Keratinocyte (primary cell): ENCODE measurements at regions not wholly inside any gene's neighbourhood (a gene's known extent, or its start where the extent isn't known, plus 50 kb on each side); places are given as distances from the start of the nearest gene placed in this dataset.

ENCODE experiments used
- DNase-seq: peaks from one replicate; pipeline ENCODE4 v3.0.0-alpha.2; 2011; ENCODE audit warnings: low read depth, missing footprints, low spot score
- FAIRE-seq: peaks from 2 replicates; lab custom pipeline; 2011; peaks lifted over from hg19 to GRCh38; lab: Jason Lieb, UNC
- H2AFZ ChIP-seq: 2 replicates; pipeline ENCODE4 v1.6.0; 2012; ENCODE audit warnings: low read length, control low read depth, inconsistent platforms; ENCODE audit not compliant: control insufficient read depth
- H3K27ac ChIP-seq: 2 replicates; pipeline ENCODE4 v1.5.1; 2011; ENCODE audit warnings: low read length; ENCODE audit not compliant: control insufficient read depth, insufficient read depth
- H3K27me3 ChIP-seq: 3 replicates; pipeline ENCODE4 v1.6.0; 2011; ENCODE audit warnings: low read length; ENCODE audit not compliant: control insufficient read depth, insufficient read depth; ENCODE audit errors: extremely low read depth
- H3K36me3 ChIP-seq, 2 experiments: 2 replicates in 1 of 2; 3 replicates in 1 of 2; pipeline ENCODE4 v1.5.1; 2011; ENCODE audit warnings: low read length in 2 of 2, mild to moderate bottlenecking in 1 of 2; ENCODE audit not compliant: control insufficient read depth in 2 of 2, insufficient read depth in 2 of 2; ENCODE audit errors: extremely low read depth in 1 of 2
- H3K4me1 ChIP-seq: 3 replicates; pipeline ENCODE4 v1.5.1; 2011; ENCODE audit warnings: low read length; ENCODE audit not compliant: control insufficient read depth, insufficient read depth; ENCODE audit errors: extremely low read depth
- H3K4me2 ChIP-seq: 3 replicates; pipeline ENCODE4 v1.6.0; 2011; ENCODE audit warnings: low read depth, low read length; ENCODE audit not compliant: control insufficient read depth, insufficient read depth; ENCODE audit errors: extremely low read depth
- H3K4me3 ChIP-seq, 3 experiments: fragments of 200-600 bp in 1 of 3; sonication (generic) in 1 of 3; 2 replicates in 2 of 3; 3 replicates in 1 of 3; pipeline ENCODE4 v1.5.1; 2011 to 2016; ENCODE audit warnings: low read length in 3 of 3, mild to moderate bottlenecking in 3 of 3, control low read depth in 2 of 3, inconsistent platforms in 1 of 3, low read depth in 1 of 3, mixed read lengths in 1 of 3, mixed run types in 1 of 3, moderate library complexity in 1 of 3; ENCODE audit not compliant: control insufficient read depth in 2 of 3, insufficient read depth in 2 of 3; ENCODE audit errors: extremely low read depth in 1 of 3
- H3K79me2 ChIP-seq: 2 replicates; pipeline ENCODE4 v1.6.0; 2012; ENCODE audit warnings: low read length; ENCODE audit not compliant: control insufficient read depth, insufficient read depth
- H3K9ac ChIP-seq: 3 replicates; pipeline ENCODE4 v1.6.0; 2011; ENCODE audit warnings: low read length; ENCODE audit not compliant: control insufficient read depth, insufficient read depth; ENCODE audit errors: extremely low read depth
- H3K9me1 ChIP-seq: 3 replicates; pipeline ENCODE4 v1.6.0; 2011; ENCODE audit warnings: low read length; ENCODE audit not compliant: control insufficient read depth, insufficient read depth; ENCODE audit errors: extremely low read depth
- H3K9me3 ChIP-seq: 2 replicates; pipeline ENCODE4 v1.5.1; 2012; ENCODE audit warnings: low read depth, low read length; ENCODE audit not compliant: control insufficient read depth
- H4K20me1 ChIP-seq: 3 replicates; pipeline ENCODE4 v1.6.0; 2011; ENCODE audit warnings: low read length; ENCODE audit not compliant: control insufficient read depth, insufficient read depth; ENCODE audit errors: extremely low read depth
- CTCF ChIP-seq, 3 experiments: IDR thresholded peaks in 1 of 3; conservative IDR thresholded peaks in 1 of 3; optimal IDR thresholded peaks in 1 of 3; 2 replicates in 2 of 3; 3 replicates in 1 of 3; pipeline versions ENCODE3 to v1.5.1; 2011; ENCODE audit warnings: low read length in 3 of 3, mild to moderate bottlenecking in 3 of 3, moderate library complexity in 2 of 3, control low read depth in 1 of 3, inconsistent platforms in 1 of 3; ENCODE audit not compliant: insufficient read depth in 2 of 3; ENCODE audit errors: extremely low read depth in 1 of 3
- EZH2 ChIP-seq: IDR thresholded peaks from one replicate; pipeline ENCODE4 v1.6.1; 2012; ENCODE audit warnings: inconsistent platforms, mild to moderate bottlenecking, low read length, moderate library complexity
- dilution Hi-C: fragments of 300-500 bp; cut with MboI; formaldehyde crosslinking; loops from one replicate; pipeline ENCODE4 v1.7.0; 2020; ENCODE audit warnings: low sequenced_read_pairs; ENCODE audit not compliant: extremely low pct_ligation_motif_present

DNA sequence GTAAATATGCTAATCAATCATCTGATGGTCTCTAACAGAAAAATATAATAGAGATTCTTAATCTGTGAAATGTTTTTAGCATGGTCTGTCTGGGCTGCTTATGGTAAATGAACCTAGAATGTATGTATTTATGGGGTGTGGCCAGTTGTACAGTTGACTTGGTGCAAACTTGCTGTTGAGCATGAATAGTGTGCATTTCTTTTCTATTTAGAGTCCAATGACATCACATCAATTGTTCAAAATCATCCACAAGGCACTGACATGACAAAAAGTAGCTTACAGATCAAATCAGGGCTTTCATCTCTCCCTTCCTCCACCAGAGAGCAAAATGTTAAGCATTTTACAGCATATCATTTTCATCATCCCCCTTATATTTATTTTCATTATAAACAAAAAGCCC is 1010.3 kb downstream of the KCNT2 start:
- Histone ChIP-seq H3K9ac (no peak overlapping the region), H3K27me3 (no peaks in the 10 kb centered on the region), H4K20me1 (no peaks in the 10 kb centered on the region), H3K9me1 (no peaks in the 10 kb centered on the region), H3K4me3 (no peak overlapping the region), H3K36me3 (no peaks in the 10 kb centered on the region), H2AFZ (no peak overlapping the region), H3K4me1 (no peaks in the 10 kb centered on the region), H3K4me2 (no peak overlapping the region), H3K79me2 (no peaks in the 10 kb centered on the region), H3K27ac (no peak overlapping the region), H3K9me3 (no peaks in the 10 kb centered on the region)
- TF ChIP-seq EZH2, result no peak
- no peak for TF ChIP-seq CTCF (optimal IDR thresholded peaks at IDR 0.05 in 1 of 3, IDR thresholded peaks at IDR 0.05 in 1 of 3, conservative IDR thresholded peaks at IDR 0.05 in 1 of 3; ENCODE audit: extremely low read depth in 1 of 3, insufficient read depth in 2 of 3, low read length in 3 of 3)
- DNase-seq (no peak), FAIRE-seq (no peak)
- dilution Hi-C loops, result no loop called here

DNA sequence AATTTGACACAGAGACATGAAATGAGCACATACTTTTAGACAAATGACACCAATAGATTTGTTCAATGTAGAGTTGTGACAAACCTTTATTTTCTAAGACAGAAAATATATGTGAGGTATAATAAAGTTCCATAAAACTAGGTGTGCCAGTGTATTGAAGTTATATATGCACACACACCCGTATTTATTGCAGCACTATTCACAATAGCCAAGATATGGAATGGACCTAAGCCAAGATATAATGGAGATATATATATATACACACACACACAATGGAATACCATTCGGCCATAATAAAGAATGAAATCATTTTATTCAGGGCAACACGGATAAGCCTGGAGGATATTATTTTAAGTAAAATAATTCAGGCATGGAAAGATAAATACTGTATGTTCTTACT is 1013.5 kb downstream of the KCNT2 start:
- no peaks in the 10 kb centered on the region for H3K9me3 ChIP-seq
- DNase-seq (no peak), FAIRE-seq (no peak)
- no peak overlapping the region for H3K9ac ChIP-seq
- H3K27ac ChIP-seq, result no peak overlapping the region
- TF ChIP-seq EZH2 (no peak), CTCF (optimal IDR thresholded peaks at IDR 0.05 in 1 of 3, IDR thresholded peaks at IDR 0.05 in 1 of 3, conservative IDR thresholded peaks at IDR 0.05 in 1 of 3; ENCODE audit: extremely low read depth in 1 of 3, insufficient read depth in 2 of 3, low read length in 3 of 3) (no peak)
- H4K20me1 ChIP-seq, result no peaks in the 10 kb centered on the region
- no peaks in the 10 kb centered on the region for H3K4me1 ChIP-seq
- no peaks in the 10 kb centered on the region for H3K79me2 ChIP-seq
- H3K27me3 ChIP-seq, result no peaks in the 10 kb centered on the region
- no peak overlapping the region for H2AFZ ChIP-seq
- no peaks in the 10 kb centered on the region for H3K36me3 ChIP-seq
- no peaks in the 10 kb centered on the region for H3K9me1 ChIP-seq
- no peak overlapping the region for H3K4me3 ChIP-seq
- H3K4me2 ChIP-seq, result no peak overlapping the region
- dilution Hi-C loops, result no loop called here
